Stomach (tissue), 8 donors: ENCODE measurements at regions not wholly inside any gene's neighbourhood (a gene's known extent, or its start where the extent isn't known, plus 50 kb on each side); places are given as distances from the start of the nearest gene placed in this dataset.

ENCODE experiments used
- DNase-seq, 2 donors: peaks; one replicate each; pipeline versions ENCODE4 v3.0.0 to v3.0.0-alpha.2; 2013 to 2019
- H3K27ac ChIP-seq, 5 donors: fragments of 200-600 bp in 4 of 5; sonication (generic) in 4 of 5; one replicate each; pipeline ENCODE4 v1.5.1; 2013 to 2019; ENCODE audit warnings: mild to moderate bottlenecking in 1 of 5, moderate library complexity in 1 of 5
- H3K27me3 ChIP-seq, 3 donors: fragments of 200-600 bp; sonication (generic); one replicate each; pipeline ENCODE4 v1.5.1; 2017 to 2019; ENCODE audit warnings: mixed run types in 1 of 3
- H3K36me3 ChIP-seq, 4 donors: fragments of 200-600 bp; sonication (generic); 1 replicate in 3 of 4; 2 replicates in 1 of 4; pipeline ENCODE4 v1.5.1; 2016 to 2019
- H3K4me1 ChIP-seq, 4 donors: fragments of 200-600 bp; sonication (generic); one replicate each; pipeline ENCODE4 v1.5.1; 2016 to 2019
- H3K4me3 ChIP-seq, 4 donors: fragments of 200-600 bp; sonication (generic) in 3 of 4; one replicate each; pipeline ENCODE4 v1.5.1; 2016 to 2019; ENCODE audit warnings: mild to moderate bottlenecking in 1 of 4
- H3K9me3 ChIP-seq, 4 donors: fragments of 200-600 bp; sonication (generic); one replicate each; pipeline ENCODE4 v1.5.1; 2016 to 2019
- CTCF ChIP-seq, 7 experiments: fragments of 450-650 bp in 4 of 7; fragments of 200-600 bp in 3 of 7; sonication (generic) in 3 of 7; IDR thresholded peaks; one replicate each; pipeline ENCODE4 v1.5.1; 2016 to 2019; ENCODE audit warnings: antibody characterized with exemption in 7 of 7, control low read depth in 2 of 7, mild to moderate bottlenecking in 1 of 7
- EP300 ChIP-seq: sonication (generic); formaldehyde crosslinking; IDR thresholded peaks from one replicate; pipeline ENCODE4 v1.6.1; 2017; ENCODE audit warnings: antibody characterized with exemption
- POLR2A ChIP-seq, 4 donors: fragments of 450-650 bp; IDR thresholded peaks; one replicate each; pipeline ENCODE4 v1.6.1; 2016; ENCODE audit warnings: antibody characterized with exemption in 4 of 4, control low read depth in 2 of 4, mild to moderate bottlenecking in 1 of 4, moderate library complexity in 1 of 4
- POLR2AphosphoS5 ChIP-seq, 3 donors: sonication (generic); formaldehyde crosslinking; IDR thresholded peaks; one replicate each; pipeline ENCODE4 v1.6.1; 2016; ENCODE audit warnings: antibody characterized with exemption in 3 of 3
- WGBS, 5 donors: extraction: QIAGEN DNeasy Blood & Tissue Kit in 3 of 5; methylation state at CpG; one replicate each; pipeline versions ENCODE4 v1.1.5 to v1.1.7; 2013 to 2018; 5-methylcytosine and 5-hydroxymethylcytosine counted together
- intact Hi-C: fragments of 100-400 bp; cut with DNase I; formaldehyde crosslinking; loops from one replicate; pipeline ENCODE4 v1.15.1; 2023; ENCODE audit warnings: low total_unique reads
- donor health status: healthy with polysubstance abuse.
- donor health status: Bipolar disorder and iron deficiency.
- donor health status: healthy.

DNA sequence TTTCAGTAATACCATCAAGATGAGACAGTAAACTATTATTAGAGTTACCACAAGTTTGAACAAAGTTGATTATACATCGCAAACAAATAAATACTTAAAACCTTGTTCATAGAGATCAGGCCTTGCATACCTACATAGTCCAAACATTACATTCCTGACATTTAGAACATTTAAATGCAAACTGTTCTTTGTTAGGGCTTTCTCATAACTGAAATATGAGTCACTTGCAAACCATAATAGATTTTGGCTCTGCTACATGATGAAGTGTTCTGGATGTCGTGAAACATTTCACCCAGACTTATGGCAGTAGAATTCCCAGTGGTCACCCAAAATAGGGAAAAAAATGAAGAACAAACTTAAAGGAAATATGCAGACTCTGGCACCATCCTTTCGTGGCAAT lies 75.0 kb downstream of the FAT4 start:
- 20 to 52% (median 26%) methylated on average over 3 of the region's 3 CpGs for WGBS, 5 donors
- H3K27me3 ChIP-seq = no peaks in the 10 kb centered on the region
- no peaks in the 10 kb centered on the region for H3K36me3 ChIP-seq
- no peaks in the 10 kb centered on the region for H3K9me3 ChIP-seq
- peaks cover 0 to 30% (median 12%) of the 10 kb centered on the region in 4 donors for H3K4me1 ChIP-seq
- intact Hi-C loops = no loop called here
- no peak overlapping the region for H3K4me3 ChIP-seq
- peak in 1 of 2 donors; percentile 60 for DNase-seq
- no peak for TF ChIP-seq CTCF (IDR thresholded peaks at IDR 0.05)
- no peak for TF ChIP-seq EP300
- TF ChIP-seq POLR2AphosphoS5 (IDR thresholded peaks at IDR 0.05) = no peak
- no peak for TF ChIP-seq POLR2A (IDR thresholded peaks at IDR 0.05)
- H3K27ac ChIP-seq = peak overlapping the region in 4 of 5 donors; percentile 45 to 73 (median 66)

DNA sequence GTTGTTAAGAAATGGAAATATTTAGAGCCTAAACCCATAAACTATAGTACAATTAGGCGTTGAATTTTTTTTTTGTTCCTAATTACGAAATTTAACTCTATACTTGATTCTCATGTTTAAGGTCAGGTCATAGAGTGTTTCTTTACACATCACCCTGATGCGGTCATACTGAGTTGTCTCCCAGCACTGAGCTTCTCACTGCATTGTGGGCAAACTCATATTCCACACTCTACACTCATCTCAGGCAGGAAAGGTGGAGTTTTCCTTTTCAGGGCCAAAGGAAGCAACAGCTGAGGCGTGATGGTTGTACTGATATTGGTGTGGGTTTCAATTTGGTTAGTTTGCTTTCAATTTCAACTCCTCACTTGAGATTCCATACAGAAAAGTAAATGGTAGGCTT lies 75.4 kb downstream of the FAT4 start:
- peak in 2 of 3 donors; percentile 13 to 14 for TF ChIP-seq POLR2AphosphoS5 (IDR thresholded peaks at IDR 0.05)
- no peak for TF ChIP-seq POLR2A (IDR thresholded peaks at IDR 0.05)
- 47 to 83% (median 73%) methylated on average over 4 of the region's 4 CpGs for WGBS, 5 donors
- no peaks in the 10 kb centered on the region for H3K36me3 ChIP-seq
- peak overlapping the region in 4 of 5 donors; percentile 45 to 73 (median 66) for H3K27ac ChIP-seq
- DNase-seq = peak in 1 of 2 donors; percentile 24
- H3K4me1 ChIP-seq = peaks cover 0 to 30% (median 12%) of the 10 kb centered on the region in 4 donors
- intact Hi-C loops = no loop called here
- no peak overlapping the region for H3K4me3 ChIP-seq
- no peaks in the 10 kb centered on the region for H3K27me3 ChIP-seq
- no peaks in the 10 kb centered on the region for H3K9me3 ChIP-seq

DNA sequence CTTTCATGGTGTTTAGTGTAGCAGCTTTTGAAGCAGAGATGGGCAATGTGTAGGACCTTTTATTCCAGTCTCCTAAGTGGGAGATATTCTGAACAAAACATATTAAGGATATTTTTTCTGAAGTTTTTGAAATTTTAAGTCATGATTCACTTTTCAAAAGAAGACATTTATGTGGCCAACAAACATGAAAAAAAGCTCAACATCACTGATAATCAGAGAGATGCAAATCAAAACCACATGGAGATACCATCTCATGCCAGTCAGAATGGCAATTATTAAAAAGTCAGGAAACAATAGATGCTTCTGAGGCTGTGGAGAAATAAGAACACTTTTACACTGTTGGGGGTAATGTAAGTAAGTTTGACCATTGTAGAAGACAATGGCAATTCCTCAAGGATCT lies 76.0 kb downstream of the FAT4 start:
- no peaks in the 10 kb centered on the region for H3K9me3 ChIP-seq
- TF ChIP-seq CTCF (IDR thresholded peaks at IDR 0.05) (no peak), POLR2AphosphoS5 (IDR thresholded peaks at IDR 0.05) (no peak), EP300 (no peak), POLR2A (IDR thresholded peaks at IDR 0.05) (no peak)
- no peaks in the 10 kb centered on the region for H3K27me3 ChIP-seq
- H3K4me3 ChIP-seq = no peak overlapping the region
- no peaks in the 10 kb centered on the region for H3K36me3 ChIP-seq
- peaks cover 0 to 30% (median 12%) of the 10 kb centered on the region in 4 donors for H3K4me1 ChIP-seq
- no peak for DNase-seq
- intact Hi-C loops = no loop called here
- peak overlapping the region in 4 of 5 donors; percentile 45 to 73 (median 66) for H3K27ac ChIP-seq

DNA sequence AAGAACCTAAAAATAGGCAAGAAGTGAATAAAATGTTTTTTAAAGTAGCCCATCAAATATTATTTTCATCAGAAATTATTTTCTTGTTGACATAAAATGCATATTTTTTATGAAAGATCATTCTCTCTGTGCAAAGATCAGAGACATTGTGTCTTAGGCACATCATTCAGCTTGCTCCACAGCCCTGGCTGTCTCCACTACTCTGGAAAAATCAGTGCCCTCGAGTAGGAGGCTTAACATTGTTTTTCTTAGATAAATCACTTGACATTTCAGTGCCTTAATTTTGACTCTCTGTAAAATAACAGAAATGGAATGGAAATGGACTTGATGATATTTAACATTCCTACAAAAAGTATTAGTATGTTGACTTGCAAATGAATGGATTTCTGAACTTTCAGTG lies 77.9 kb downstream of the FAT4 start:
- WGBS, 5 donors = 8 to 18% (median 13%) methylated on average over 1 of the region's 1 CpG
- H3K36me3 ChIP-seq = no peaks in the 10 kb centered on the region
- peaks cover 0 to 30% (median 12%) of the 10 kb centered on the region in 4 donors for H3K4me1 ChIP-seq
- no peaks in the 10 kb centered on the region for H3K9me3 ChIP-seq
- no peak overlapping the region for H3K27ac ChIP-seq
- TF ChIP-seq POLR2AphosphoS5 (IDR thresholded peaks at IDR 0.05) = no peak
- TF ChIP-seq POLR2A (IDR thresholded peaks at IDR 0.05) = no peak
- no peak for TF ChIP-seq EP300
- TF ChIP-seq CTCF (IDR thresholded peaks at IDR 0.05) = no peak
- intact Hi-C loops = no loop called here
- H3K4me3 ChIP-seq = no peak overlapping the region
- no peaks in the 10 kb centered on the region for H3K27me3 ChIP-seq
- no peak for DNase-seq

- no peak overlapping the region for H3K4me3 ChIP-seq
- peaks cover 0 to 30% (median 9%) of the 10 kb centered on the region in 4 donors for H3K4me1 ChIP-seq
- intact Hi-C loops = no loop called here
- no peaks in the 10 kb centered on the region for H3K36me3 ChIP-seq
- TF ChIP-seq POLR2AphosphoS5 (IDR thresholded peaks at IDR 0.05) (no peak), POLR2A (IDR thresholded peaks at IDR 0.05) (no peak), CTCF (IDR thresholded peaks at IDR 0.05) (no peak)
- H3K27me3 ChIP-seq = no peaks in the 10 kb centered on the region
- no peak overlapping the region for H3K27ac ChIP-seq
- no peak for DNase-seq
- no peaks in the 10 kb centered on the region for H3K9me3 ChIP-seq
- 45 to 56% (median 51%) methylated on average over 2 of the region's 2 CpGs for WGBS, 5 donors
Observed at GRCh38 chr4:125393825-125394224, 79.1 kb downstream of the FAT4 start.
